GM21717 (cell line): ENCODE measurements at regions not wholly inside any gene's neighbourhood (a gene's known extent, or its start where the extent isn't known, plus 50 kb on each side); places are given as distances from the start of the nearest gene placed in this dataset.
"Not testable (repeated sequence)": the region's sequence is repeated elsewhere in the genome, so short reads cannot be mapped to it uniquely, and the experiment has no call there.

Experiments used
- ATAC-seq: cut with Tn5 transposase; IDR thresholded peaks from one replicate; pipeline ENCODE4 v1.9.1; 2021; ENCODE audit warnings: mild to moderate bottlenecking, moderate library complexity; ENCODE audit not compliant: unreplicated experiment

DNA sequence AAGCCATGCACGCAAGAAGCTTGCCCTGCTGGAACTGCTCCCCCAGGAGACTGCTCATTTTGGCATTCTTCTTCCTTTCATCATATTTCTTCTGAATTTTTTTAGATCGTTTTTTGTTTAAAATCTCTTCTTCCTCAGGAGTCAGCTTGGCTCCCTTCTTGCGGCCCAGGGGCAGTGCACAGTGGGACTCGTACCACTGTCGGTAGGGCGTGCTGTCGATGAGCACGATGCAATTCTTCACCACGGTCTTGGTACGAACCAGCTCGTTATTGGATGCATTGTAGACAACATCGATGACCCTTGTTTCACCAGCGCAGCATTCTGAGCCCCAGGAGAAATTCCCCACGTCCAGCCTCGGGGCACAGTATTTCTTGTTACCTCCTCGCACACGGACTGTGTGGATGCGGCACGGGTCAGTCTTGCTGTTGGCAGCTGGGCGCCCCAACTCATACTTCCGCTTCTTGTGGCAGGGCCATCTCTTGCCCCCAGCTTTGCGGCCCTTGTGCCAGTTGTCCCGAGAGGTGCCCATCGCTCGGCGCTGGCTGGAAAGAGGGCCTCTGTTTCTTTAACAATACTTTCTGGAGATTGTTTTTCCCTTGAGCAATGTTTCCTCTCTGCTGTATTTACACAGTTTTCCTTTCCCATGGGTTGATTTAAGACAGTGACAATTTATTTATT lies 452.4 kb downstream of the TMEM121 start:
- no peak for ATAC-seq

DNA sequence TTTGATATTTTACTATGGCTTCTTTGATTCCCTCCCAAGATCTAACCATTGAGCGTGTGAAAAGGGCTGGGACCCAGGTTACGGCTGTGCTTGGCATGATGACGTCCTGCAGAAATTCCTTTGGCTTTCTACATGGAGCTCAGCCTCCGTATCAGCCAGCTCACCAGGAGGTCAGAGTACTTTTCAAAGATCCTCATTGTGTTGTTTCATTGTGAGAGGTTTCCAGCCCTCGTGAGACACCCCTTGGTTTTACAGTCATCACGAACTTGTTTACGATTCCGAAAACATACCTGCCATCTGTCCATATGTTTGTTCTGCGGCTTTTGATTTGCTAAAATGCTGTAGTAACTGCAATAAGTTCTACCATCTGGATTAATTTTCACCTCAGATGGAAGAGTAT lies 453.1 kb downstream of the TMEM121 start:
- ATAC-seq = no peak

DNA sequence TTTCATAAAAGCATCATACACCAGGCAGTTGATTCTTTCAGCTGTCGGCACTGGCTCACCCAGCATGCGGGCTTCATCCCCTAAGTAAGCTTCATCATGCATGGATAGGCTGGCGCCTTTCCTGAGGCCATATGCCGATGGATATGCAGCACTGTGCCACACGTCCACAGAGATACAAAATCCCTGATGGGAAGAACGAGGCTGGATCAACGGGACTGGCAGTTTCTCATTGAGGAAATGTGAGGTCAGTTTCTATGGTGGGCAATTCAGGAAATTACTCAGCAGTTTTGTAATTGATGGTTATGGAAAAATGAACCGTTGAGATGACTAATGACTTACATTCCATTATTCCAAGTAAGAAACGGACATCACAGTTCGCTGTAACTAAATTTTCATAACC lies 453.8 kb downstream of the TMEM121 start:
- no peak for ATAC-seq

DNA sequence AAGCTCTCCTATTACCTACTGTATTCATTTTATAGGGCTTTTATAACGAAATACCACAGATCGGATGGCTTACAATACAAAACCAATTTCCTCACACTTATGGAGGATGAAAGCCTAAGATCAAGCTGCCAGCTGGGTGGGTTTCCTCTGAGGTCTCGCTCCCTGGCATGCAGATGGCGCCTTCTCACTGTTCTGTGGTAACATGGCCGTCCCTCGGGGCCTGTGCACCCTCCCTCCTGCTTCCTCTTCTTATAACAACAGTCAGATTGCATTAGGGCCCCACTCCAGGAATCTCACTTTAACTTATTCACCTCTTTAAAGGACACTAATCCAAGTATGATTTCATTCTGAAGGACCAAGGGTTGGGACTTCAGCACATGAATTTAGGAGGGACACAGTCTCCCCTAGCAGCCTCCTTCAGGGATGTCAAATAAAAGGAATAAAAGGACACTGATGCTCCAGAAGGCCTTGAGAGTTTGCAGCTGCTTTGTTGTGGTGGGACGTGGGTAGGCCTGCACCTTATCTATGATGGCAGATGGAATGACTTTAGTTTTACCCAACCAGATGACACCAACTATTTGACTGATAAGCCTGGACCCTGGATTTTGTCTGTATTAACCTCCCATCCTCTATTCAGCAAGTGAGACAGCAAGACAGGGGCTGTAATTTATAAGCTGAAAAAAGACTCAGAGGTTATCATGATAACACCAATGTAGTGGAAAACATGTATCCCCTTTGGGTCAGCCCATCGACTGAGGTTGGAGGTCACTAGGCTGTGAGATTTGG lies 455.3 kb downstream of the TMEM121 start:
- not testable (repeated sequence) for ATAC-seq

DNA sequence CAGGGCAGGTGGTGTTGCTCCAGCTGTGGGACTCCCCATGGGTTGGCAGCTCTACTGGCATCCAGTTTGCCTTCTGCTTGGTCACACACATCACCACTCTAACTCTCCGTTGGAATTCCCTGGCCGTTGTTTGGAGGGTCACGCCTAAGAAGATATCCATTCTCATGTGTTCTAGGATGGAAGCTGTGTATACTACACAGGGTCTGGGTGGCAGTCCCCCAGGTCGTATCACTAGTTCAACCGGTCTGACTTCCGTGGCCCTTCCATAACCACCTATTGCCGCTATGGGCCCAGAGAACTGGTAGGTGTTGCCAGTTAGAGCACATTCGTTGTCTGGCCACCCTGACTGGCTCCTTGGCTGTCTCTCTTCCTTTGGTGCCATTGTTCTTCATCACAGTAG lies 456.3 kb downstream of the TMEM121 start:
- ATAC-seq = no peak

DNA sequence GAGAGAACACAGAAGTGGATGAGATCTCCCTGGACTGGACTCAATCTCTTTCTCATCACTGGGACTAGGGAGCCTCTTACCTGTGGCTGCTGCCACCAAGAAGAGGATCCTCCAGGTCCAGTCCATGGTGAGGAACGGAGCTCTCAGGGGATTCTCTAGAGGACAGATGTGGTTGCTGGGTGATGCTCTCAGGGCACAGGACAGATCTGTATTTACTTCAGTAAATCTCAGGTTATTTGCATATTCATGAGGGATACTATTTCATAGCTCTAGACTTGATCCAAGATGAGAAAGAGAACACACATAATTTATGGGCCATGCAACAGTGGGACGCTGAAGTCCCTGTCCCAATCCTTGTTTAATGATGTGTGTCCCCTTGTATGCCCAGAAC lies 460.5 kb downstream of the TMEM121 start:
- no peak for ATAC-seq

DNA sequence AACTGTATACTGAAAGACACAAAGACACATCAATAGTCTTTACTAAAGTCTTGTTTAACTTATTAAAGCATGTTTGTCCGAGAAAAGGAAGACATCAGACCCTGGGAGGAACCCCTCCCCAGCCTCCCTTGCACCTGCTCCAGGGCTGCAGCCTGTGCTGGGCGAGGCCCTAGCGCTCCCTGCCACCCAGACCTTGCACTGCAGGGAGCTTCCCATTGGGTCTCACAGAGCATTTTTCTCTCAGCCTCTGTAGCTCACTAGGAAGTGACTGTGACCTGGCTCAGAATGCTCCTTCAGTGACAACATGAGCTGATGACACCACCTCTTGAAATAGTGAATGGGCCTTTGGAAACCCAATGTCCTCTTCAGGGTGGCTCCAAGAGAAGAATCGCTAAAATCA lies 461.2 kb downstream of the TMEM121 start:
- ATAC-seq = no peak

DNA sequence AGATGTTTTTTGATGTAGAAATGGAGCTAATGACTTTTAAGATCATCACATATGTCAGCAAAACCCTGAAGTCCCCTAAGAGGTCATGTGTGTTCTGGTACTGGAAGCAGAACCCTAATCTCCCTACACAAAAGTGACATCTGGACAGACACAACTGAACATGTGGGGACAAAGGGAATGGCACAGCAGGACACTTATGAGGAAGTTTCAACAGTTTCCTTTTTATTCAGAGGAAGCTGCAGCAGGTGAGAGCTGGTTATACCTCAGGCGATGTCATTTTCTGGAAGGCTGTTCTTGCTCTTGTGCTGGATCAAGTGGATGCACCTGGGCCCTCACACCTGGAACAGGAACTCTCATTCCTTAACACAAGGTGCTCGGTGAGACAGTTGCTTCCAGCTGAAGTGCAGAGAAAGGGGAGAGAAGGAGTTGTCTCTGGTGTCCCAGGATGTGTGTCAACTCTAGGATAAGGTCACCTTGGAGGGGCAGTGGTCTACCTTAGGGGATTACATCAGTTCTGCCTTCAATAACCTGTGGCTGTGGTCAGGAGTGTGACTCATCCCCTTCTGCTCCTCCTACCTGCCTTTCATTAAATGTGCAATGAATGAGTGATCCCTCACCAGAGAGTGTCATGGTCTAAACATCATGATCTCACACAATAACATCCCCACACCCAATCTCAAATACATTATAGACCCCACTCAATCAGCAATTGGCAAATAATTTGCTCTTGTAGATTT lies 463.4 kb downstream of the TMEM121 start:
- no peak for ATAC-seq

DNA sequence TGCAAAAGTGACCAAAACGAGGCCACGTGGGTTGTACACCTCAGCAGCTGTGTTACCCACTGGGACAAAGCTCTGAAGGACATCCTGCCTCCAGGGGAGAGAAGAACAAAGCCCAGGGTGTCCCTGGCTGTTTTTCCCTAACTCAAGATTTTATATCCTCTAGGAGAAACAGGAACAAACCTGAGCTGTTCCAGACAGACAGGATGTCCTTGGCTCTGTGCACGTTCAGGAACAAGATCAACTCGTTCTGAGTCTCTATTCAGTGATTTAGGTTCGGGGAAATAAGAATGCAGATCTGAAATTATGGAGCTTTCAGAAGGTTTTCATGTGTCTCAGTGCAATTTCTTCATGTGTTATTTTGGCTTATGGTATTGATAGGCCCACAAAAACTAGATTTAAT lies 465.3 kb downstream of the TMEM121 start:
- ATAC-seq = not testable (repeated sequence)

DNA sequence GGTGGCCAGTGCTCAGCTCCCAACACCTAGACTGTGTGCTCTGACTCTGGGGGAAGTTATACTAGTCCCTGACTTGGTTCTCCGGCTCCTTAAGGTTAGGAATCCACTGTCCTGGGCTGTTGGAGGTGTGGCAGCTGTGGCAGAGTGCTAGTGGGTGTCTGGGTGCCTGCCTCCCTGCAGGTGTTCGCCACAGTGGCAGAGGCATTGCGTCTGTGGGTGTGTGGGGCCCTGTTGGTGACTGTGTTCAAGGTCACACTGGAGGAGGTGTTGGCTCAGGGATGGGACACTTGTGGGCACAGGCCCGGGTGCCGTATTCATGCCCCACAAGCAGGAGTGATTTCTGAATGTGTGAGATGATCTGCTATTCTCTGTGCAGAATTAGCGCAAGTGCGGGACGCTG lies 467.4 kb downstream of the TMEM121 start:
- no peak for ATAC-seq

DNA sequence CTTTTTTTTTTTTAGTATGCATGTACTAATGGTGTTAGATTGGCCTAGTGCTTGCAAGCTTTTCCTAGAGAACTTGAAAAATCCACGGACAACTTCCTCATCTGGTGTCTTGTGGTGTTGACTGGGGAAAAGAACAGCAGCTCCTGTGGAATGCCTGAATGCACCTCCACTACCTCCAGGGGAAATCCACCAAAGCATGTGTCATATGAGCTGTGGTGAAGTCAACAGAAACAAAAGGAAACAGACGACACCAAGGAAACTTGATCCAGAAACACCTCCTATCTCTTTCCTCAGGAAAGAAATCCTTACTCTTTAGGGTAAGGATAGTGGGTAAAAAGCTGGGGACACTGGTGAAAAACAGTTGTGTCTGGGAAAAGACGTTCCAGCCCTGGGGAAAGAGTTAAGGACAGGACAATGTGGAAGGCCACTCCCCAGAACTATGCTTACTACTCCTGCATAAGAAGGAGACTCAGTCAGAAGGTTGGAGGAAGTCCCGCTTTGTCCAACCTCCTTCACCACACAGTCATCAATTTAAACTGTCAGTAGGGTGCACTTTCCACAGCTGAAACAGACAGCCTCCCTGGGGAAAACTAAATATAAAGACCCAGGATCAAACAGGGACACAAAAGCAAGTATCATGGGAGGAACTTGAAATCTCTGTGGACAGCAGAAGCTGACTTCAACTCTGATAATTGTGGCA lies 468.8 kb downstream of the TMEM121 start:
- ATAC-seq = not testable (repeated sequence)

DNA sequence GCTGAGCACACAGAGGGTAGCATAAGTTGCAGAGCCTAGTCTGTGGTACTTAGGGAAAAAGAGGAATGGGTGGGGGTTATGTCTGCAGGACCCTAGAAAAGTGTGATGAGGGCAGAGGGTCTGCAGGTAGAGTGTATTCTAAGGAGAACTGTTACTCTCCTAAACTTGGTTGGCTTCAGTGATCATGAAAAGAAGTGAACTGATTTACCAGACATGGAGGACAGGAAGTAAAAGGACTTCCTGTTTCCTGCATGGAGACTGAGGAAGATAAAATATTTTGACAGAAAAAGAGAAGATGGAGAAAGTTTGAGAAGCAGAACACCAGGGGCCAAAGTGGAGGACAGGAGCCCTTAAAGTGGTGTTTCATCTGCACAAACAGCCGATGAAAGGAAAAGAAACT lies 472.2 kb downstream of the TMEM121 start:
- not testable (repeated sequence) for ATAC-seq

DNA sequence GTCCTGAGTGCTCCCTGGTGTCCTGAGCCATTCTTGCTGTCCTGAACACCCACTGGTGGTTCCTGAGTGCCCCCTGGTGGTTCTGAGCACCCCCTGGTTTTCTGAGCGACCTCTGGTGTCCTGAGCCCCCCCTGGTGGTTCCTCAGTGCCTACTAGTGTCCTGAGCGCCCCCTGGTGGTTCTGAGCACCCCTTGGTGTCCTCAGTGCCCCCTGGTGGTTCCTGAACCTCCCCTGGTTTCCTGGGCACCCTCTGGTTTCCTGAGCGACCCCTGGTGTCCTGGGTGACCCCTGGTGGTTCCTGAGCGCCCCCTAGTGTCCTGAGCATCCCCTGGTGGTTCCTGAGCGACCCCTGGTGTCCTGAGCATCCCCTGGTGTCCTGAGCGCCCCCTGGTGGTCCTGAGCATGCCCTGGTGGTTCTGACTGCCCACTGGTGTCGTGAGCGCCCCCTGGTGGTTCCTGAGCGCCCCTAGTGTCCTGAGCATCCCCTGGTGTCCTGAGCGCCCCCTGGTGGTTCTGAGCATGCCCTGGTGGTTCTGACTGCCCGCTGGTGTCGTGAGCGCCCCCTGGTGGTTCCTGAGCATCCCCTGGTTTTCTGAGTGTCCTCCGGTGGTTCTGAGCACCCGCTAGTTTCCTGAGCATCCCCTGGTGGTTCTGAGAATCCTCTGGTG lies 473.1 kb downstream of the TMEM121 start:
- peak; percentile 84 for ATAC-seq

DNA sequence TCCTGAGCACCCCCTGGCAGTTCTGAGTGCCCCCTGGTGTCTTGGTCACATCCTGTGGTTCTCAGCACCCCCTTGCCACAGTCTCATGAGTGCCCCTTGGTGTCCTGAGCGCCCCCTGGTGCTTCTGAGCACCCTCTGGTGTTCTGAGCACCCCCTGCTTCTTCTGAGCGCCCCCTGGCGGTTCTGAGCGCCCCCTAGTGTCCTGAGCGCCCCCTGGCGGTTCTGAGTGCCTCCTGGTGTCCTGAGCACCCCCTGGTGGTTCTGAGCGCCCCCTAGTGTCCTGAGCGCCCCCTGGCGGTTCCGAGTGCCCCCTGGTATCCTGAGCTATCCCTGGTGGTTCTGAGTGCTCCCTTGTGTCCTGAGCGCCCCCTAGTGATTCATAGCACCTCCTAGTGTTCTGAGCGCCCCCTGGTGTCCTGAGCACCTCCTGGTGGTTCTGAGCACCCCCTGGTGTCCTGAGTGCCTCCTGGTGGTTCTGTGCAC lies 473.7 kb downstream of the TMEM121 start:
- ATAC-seq = not testable (repeated sequence)

DNA sequence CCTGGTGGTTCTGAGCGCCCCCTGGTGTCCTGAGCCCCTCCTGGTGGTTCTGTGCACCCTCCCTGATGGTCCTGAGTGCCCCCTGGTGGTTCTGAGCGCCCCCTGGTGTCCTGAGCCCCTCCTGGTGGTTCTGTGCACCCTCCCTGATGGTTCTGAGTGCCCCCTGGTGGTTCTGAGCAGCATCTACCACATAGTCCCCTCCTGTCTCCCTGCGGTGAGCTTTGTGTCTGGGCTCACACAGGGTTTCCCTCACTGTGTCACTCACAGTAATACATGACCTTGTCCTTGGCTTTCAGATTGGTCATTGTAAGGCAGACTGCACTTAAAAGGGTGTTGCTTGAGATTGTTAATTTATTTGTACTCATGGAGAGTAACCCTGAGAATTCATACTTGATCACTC lies 474.9 kb downstream of the TMEM121 start:
- ATAC-seq = not testable (repeated sequence)

DNA sequence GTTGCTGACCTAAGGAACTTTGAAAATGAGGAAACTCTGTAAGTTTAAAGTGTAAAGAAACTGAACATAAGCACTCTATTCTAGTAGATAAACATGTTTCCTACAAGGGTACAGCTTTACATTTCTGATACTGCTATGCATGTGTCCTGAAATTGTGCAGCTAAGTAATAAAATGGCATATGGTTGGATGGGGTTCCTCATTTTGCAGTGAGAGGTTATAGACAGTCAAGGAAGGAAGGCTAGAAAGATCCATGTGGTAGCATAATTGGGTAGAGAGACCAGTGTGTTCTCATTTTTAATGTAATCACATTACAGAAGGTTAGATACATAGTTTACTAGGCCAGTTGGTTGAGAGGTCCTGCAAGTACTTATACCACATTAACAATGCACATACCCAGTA lies 477.0 kb downstream of the TMEM121 start:
- no peak for ATAC-seq

DNA sequence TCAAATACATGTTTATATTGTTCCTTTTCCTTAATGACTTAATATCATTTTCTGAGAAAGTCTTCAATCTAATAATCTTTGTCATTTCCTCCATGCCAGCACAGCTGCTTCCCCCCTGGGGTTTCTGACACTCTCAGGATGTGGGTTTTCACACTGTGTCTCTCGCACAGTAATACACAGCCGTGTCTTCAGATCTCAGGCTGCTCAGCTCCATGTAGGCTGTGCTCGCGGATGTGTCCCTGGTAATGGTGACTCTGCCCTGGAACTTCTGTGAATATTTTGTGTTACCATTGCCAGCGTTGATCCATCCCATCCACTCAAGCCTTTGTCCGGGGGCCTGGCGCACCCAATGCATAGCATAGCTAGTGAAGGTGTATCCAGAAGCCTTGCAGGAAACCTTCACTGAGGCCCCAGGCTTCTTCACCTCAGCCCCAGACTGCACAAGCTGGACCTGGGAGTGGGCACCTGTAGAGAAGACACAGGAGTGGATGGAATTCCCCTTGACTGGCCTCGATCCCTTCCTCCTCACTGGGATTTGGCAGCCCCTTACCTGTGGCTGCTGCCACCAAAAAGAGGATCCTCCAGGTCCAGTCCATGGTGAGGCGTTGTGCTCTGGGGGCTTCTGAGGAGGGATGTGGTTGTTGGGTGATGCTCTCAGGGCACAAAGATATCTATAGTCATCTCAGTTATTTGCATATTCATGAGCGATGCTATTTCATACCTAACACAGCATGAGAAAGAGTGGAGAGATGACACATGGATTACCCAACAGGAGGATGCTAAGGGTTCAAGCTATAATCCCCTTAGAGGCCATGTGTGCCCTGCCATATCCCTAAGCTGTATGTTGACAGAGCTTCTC lies 478.8 kb downstream of the TMEM121 start:
- not testable (repeated sequence) for ATAC-seq

DNA sequence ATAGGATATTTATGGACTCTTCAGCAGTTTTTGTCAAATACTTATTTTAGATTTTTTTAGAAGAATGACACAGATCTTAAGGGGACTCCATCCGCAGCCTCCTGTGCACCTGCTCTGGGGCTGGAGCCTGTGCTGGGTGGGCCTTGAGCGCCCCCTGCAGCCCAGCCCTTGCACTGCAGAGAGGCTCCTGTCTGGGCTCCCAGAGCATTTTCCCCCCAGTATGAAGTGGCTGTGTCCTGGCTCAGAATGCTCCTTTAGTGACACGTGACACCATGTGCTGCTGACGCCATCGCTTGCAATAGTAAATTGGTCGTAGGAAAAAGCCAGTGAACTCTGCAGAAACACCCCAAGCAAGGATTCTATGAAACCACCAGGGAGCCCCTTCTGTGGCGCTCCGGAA lies 479.7 kb downstream of the TMEM121 start:
- ATAC-seq = not testable (repeated sequence)

DNA sequence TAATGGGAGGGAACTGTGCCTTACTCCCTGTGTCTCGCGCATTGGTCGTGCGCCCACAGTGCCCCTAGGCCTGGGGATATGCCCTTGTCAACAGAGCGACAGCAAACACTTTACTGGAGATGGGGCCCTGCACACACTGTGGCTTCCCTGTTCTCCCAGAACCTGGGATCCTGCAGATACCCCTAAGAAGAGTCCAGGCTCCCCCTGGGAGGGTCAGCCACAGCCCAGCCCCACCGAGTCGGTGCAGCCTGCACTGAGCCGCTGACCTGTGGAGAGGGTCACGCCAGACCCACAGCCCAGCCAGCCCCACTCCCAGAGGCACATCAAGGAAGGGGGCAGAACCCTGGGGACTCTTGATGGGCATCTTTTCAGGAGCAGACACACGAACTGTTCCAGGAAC lies 480.3 kb downstream of the TMEM121 start:
- not testable (repeated sequence) for ATAC-seq

DNA sequence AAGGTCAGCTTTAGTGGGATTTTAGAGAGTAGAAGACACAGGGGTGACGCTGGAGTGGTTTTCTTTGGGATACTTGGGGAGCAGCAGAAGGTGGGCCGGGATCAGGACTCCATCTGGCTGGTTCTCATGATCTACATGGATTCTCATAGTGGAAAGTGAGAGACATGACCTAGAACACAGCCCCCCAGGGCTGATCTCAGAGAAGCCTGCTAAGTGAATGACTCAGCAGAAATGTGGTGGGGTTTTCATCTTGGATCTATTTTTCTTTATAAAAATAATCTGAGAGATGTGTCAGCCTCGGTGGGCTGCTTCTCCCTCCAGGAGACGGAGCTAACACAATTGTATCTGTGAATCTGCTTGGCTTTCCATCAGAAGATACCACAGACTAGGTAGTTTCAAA lies 484.4 kb downstream of the TMEM121 start:
- ATAC-seq = no peak
